Brain microvascular endothelial cell (primary cell): ENCODE measurements at regions not wholly inside any gene's neighbourhood (a gene's known extent, or its start where the extent isn't known, plus 50 kb on each side); places are given as distances from the start of the nearest gene placed in this dataset.

Source experiments
- DNase-seq: peaks from one replicate; pipeline ENCODE4 v3.0.0-alpha.2; 2020
- H3K27ac ChIP-seq: fragments of 250-450 bp; sonication (Bioruptor Pico); 2 replicates; pipeline ENCODE4 v1.5.1; 2020; ENCODE audit warnings: mild to moderate bottlenecking, moderate library complexity
- H3K27me3 ChIP-seq: fragments of 250-450 bp; sonication (Bioruptor Pico); replicated peaks from 2 replicates; pipeline ENCODE4 v1.5.1; 2020; ENCODE audit warnings: mild to moderate bottlenecking
- H3K36me3 ChIP-seq: fragments of 250-450 bp; sonication (Bioruptor Pico); replicated peaks from 2 replicates; pipeline ENCODE4 v1.5.1; 2020; ENCODE audit warnings: mild to moderate bottlenecking
- H3K4me3 ChIP-seq: 2 replicates; pipeline ENCODE4 v1.5.1; 2011; ENCODE audit warnings: low read depth, mild to moderate bottlenecking, control low read depth, low read length, moderate library complexity
- in situ Hi-C: cut with HindIII; loops from 2 replicates; pipeline ENCODE4 v1.10.0; 2017; ENCODE audit warnings: low sequenced_read_pairs, low pct_ligation_motif_present
- TF ChIP-seq, protein P1 (sequence below): IDR thresholded peaks from 2 replicates; pipeline ENCODE4 v1.5.1; 2011; ENCODE audit warnings: low read depth, mild to moderate bottlenecking, moderate library complexity, low read length, control low read depth, inconsistent platforms; ENCODE audit errors: missing control alignments

DNA sequence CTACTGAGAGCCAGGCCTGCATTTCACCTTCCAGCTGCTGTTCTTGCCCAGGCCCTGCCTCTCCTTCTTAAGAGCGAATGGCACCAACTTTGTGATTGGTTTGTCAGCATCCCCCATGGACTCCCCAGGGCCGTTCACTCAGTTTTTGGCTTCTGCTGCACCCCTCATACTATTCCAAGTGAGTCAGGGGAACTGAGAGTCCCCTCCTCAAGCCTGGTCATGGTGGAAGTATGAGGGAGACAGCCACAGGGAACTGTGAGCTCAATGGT is 62.4 kb upstream of the ANTXRL start:
- Histone ChIP-seq H3K27me3 (peaks cover 5% of the 10 kb centered on the region), H3K4me3 (no peak overlapping the region), H3K27ac (no peak overlapping the region), H3K36me3 (no peaks in the 10 kb centered on the region)
- DNase-seq: no peak
- in situ Hi-C loops: no loop called here
- TF ChIP-seq, protein P1, sequence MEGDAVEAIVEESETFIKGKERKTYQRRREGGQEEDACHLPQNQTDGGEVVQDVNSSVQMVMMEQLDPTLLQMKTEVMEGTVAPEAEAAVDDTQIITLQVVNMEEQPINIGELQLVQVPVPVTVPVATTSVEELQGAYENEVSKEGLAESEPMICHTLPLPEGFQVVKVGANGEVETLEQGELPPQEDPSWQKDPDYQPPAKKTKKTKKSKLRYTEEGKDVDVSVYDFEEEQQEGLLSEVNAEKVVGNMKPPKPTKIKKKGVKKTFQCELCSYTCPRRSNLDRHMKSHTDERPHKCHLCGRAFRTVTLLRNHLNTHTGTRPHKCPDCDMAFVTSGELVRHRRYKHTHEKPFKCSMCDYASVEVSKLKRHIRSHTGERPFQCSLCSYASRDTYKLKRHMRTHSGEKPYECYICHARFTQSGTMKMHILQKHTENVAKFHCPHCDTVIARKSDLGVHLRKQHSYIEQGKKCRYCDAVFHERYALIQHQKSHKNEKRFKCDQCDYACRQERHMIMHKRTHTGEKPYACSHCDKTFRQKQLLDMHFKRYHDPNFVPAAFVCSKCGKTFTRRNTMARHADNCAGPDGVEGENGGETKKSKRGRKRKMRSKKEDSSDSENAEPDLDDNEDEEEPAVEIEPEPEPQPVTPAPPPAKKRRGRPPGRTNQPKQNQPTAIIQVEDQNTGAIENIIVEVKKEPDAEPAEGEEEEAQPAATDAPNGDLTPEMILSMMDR: no peak

- no peak for DNase-seq
- in situ Hi-C loops: no loop called here
- peaks cover 5% of the 10 kb centered on the region for H3K27me3 ChIP-seq
- no peaks in the 10 kb centered on the region for H3K36me3 ChIP-seq
- TF ChIP-seq, protein P1: no peak
- no peak overlapping the region for H3K27ac ChIP-seq
- H3K4me3 ChIP-seq: no peak overlapping the region
Observed at GRCh38 chr10:46225597-46225996, 61.2 kb upstream of the ANTXRL start.

- Histone ChIP-seq H3K27me3 (peaks cover 5% of the 10 kb centered on the region), H3K4me3 (no peak overlapping the region), H3K36me3 (no peaks in the 10 kb centered on the region), H3K27ac (no peak overlapping the region)
- no peak for DNase-seq
- TF ChIP-seq, protein P1: no peak
- in situ Hi-C loops: no loop called here
Observed at GRCh38 chr10:46226232-46226631, 60.6 kb upstream of the ANTXRL start.

GRCh38 chr10:46226900-46227558 is 59.8 kb upstream of the ANTXRL start:
- Histone ChIP-seq H3K4me3 (no peak overlapping the region), H3K27me3 (peaks cover 5% of the 10 kb centered on the region), H3K36me3 (no peaks in the 10 kb centered on the region), H3K27ac (no peak overlapping the region)
- TF ChIP-seq, protein P1: no peak
- in situ Hi-C loops: no loop called here
- no peak for DNase-seq

DNA sequence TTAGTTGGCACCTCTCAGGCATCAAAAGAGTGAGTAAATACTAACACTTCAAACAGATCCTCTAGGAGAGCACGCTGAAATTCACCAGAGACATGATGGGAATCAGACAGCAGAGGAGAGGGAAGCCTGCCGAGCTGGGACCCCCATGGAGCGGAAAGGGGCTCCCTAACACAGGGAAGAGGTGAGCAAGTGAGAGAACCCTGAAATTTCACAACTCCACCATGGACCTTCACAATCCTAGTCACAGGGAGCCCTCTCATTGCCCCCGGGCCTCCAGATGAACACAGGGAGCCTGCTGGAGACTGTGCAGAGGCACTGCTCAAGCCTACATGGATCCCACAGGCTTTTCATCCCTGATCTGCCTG is 59.2 kb upstream of the ANTXRL start:
- in situ Hi-C loops: no loop called here
- H3K4me3 ChIP-seq: no peak overlapping the region
- peaks cover 5% of the 10 kb centered on the region for H3K27me3 ChIP-seq
- no peaks in the 10 kb centered on the region for H3K36me3 ChIP-seq
- no peak for DNase-seq
- no peak overlapping the region for H3K27ac ChIP-seq
- TF ChIP-seq, protein P1: no peak

DNA sequence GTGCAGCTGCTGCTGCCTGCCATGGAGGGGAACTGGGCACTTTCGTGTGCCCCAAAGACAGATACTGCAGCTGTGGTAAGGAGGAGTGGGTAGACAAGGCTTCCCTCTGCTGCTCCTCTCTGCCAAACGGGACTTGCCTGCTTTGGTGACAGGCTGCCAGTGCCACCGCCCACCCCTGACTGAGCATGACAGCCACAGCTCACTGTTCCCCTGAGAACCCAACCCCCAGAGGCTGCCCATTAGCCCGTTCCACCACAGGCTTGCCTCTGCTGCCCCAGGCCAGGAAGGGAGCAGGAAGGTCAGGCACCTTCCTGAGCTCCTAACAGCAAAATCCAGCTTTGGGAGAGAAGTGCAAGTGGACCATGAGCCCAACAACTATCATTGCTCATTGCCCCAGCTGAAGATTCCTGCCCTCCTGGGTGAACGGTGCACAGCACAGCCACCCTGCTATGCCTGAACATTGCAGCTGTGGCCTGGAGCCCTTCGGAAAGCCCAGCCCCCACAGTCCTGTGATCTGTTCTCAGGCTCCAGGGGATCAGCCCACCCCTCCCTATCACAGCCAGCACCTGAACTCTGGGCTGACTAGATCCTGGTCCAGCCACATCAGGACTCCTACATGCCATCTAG is 58.7 kb upstream of the ANTXRL start:
- Histone ChIP-seq H3K36me3 (no peaks in the 10 kb centered on the region), H3K4me3 (no peak overlapping the region), H3K27me3 (peaks cover 5% of the 10 kb centered on the region), H3K27ac (no peak overlapping the region)
- TF ChIP-seq, protein P1: no peak
- no peak for DNase-seq
- in situ Hi-C loops: no loop called here
